WTC11 (cell line): ENCODE measurements at regions not wholly inside any gene's neighbourhood (a gene's known extent, or its start where the extent isn't known, plus 50 kb on each side); places are given as distances from the start of the nearest gene placed in this dataset.

Experiments used
- ATF3 ChIP-seq: sonication (generic); formaldehyde crosslinking; conservative IDR thresholded peaks from 2 replicates; pipeline ENCODE4 v1.8.1; 2022; ENCODE audit warnings: mild to moderate bottlenecking, missing genetic modification reagents
- E2F5 ChIP-seq: sonication (generic); formaldehyde crosslinking; IDR thresholded peaks from 2 replicates; pipeline ENCODE4 v1.8.1; 2022; ENCODE audit warnings: mild to moderate bottlenecking, moderate library complexity, missing genetic modification reagents

- no peak for TF ChIP-seq E2F5
- TF ChIP-seq ATF3, result no peak
These were observed 360.9 kb downstream of the PRDM5 start for GRCh38 chr4:120561648-120562047.
